ENCODE measurements at regions not wholly inside any gene's neighbourhood (a gene's known extent, or its start where the extent isn't known, plus 50 kb on each side); places are given as distances from the start of the nearest gene placed in this dataset.

- TF ChIP-seq, protein P1, sequence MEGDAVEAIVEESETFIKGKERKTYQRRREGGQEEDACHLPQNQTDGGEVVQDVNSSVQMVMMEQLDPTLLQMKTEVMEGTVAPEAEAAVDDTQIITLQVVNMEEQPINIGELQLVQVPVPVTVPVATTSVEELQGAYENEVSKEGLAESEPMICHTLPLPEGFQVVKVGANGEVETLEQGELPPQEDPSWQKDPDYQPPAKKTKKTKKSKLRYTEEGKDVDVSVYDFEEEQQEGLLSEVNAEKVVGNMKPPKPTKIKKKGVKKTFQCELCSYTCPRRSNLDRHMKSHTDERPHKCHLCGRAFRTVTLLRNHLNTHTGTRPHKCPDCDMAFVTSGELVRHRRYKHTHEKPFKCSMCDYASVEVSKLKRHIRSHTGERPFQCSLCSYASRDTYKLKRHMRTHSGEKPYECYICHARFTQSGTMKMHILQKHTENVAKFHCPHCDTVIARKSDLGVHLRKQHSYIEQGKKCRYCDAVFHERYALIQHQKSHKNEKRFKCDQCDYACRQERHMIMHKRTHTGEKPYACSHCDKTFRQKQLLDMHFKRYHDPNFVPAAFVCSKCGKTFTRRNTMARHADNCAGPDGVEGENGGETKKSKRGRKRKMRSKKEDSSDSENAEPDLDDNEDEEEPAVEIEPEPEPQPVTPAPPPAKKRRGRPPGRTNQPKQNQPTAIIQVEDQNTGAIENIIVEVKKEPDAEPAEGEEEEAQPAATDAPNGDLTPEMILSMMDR (IDR thresholded peaks at IDR 0.05): no peak
- TF ChIP-seq POLR2A (IDR thresholded peaks at IDR 0.05) (no peak), POLR2AphosphoS5 (IDR thresholded peaks at IDR 0.05) (no peak), EP300 (IDR thresholded peaks at IDR 0.05) (no peak)
These were observed 68.9 kb downstream of the CHST1 start for GRCh38 chr11:45596571-45596970.

All from stomach (tissue), 4 donors.